AG04450 (cell line): ENCODE measurements at regions not wholly inside any gene's neighbourhood (a gene's known extent, or its start where the extent isn't known, plus 50 kb on each side); places are given as distances from the start of the nearest gene placed in this dataset.
"Not testable (repeated sequence)": the region's sequence is repeated elsewhere in the genome, so short reads cannot be mapped to it uniquely, and the experiment has no call there.

Experiments
- CTCF ChIA-PET: fragments of 300-600, 350-600 bp; formaldehyde crosslinking; extraction: SDS; loops from one replicate; lab custom pipeline; 2022; ENCODE audit warnings: antibody characterized with exemption, inconsistent platforms; lab: Charles Lee
- POLR2A ChIA-PET: fragments of 350-600 bp; formaldehyde crosslinking; extraction: SDS; loops from one replicate; lab custom pipeline; 2021; ENCODE audit warnings: antibody characterized with exemption, inconsistent platforms; lab: Yijun Ruan, JAX
- DNase-seq: peaks from one replicate; pipeline ENCODE4 v3.0.0-alpha.2; 2011; ENCODE audit warnings: low read depth, low spot score
- H3K27ac ChIP-seq: one replicate; pipeline ENCODE4 v1.5.1; 2012; ENCODE audit warnings: low read depth, low read length, control low read depth
- H3K27me3 ChIP-seq: one replicate; pipeline ENCODE4 v1.6.0; 2012; ENCODE audit warnings: low read length; ENCODE audit not compliant: control insufficient read depth, insufficient read depth
- H3K4me3 ChIP-seq: 2 replicates; pipeline ENCODE4 v1.5.1; 2011; ENCODE audit warnings: mild to moderate bottlenecking, low read depth, low read length, control low read depth
- H3K9me3 ChIP-seq: 2 replicates; pipeline ENCODE4 v1.5.1; 2012; ENCODE audit warnings: low read length; ENCODE audit not compliant: control insufficient read depth, insufficient read depth
- CTCF ChIP-seq: IDR thresholded peaks from 2 replicates; pipeline ENCODE4 v1.5.1; 2011; ENCODE audit warnings: low read depth, low read length, control low read depth, inconsistent platforms

- Histone ChIP-seq H3K27me3 (peaks cover 3% of the 10 kb centered on the region), H3K9me3 (no peaks in the 10 kb centered on the region), H3K4me3 (no peak overlapping the region), H3K27ac (no peak overlapping the region)
- CTCF ChIA-PET, result interaction anchor here (0.7 to 11.3 kb wide), 3 partner anchors 25 to 245 kb away, joined by 3 to 179 read pairs (median 4); no protein-coding TSS in a partner anchor
- DNase-seq, result no peak
- no peak for TF ChIP-seq CTCF
- POLR2A ChIA-PET, result no interaction called here
Measured at GRCh38 chr11:13145461-13145860, 132.1 kb upstream of the BMAL1 start.

- Histone ChIP-seq H3K4me3 (no peak overlapping the region), H3K9me3 (no peaks in the 10 kb centered on the region), H3K27me3 (peaks cover 4% of the 10 kb centered on the region), H3K27ac (no peak overlapping the region)
- no peak for DNase-seq
- CTCF ChIA-PET, result interaction anchor here (0.6 to 11.3 kb wide), 4 partner anchors 29 to 819 kb away, joined by 3 to 179 read pairs (median 5); no protein-coding TSS in a partner anchor
- no peak for TF ChIP-seq CTCF
- POLR2A ChIA-PET, result no interaction called here
Measured at GRCh38 chr11:13149991-13150390, 127.6 kb upstream of the BMAL1 start.

GRCh38 chr11:13150487-13150886 lies 127.1 kb upstream of the BMAL1 start:
- Histone ChIP-seq H3K27me3 (peaks cover 4% of the 10 kb centered on the region), H3K27ac (no peak overlapping the region), H3K9me3 (no peaks in the 10 kb centered on the region), H3K4me3 (no peak overlapping the region)
- CTCF ChIA-PET, result interaction anchor here (0.6 to 11.3 kb wide), 4 partner anchors 30 to 819 kb away, joined by 3 to 179 read pairs (median 5); no protein-coding TSS in a partner anchor
- POLR2A ChIA-PET, result interaction anchor here (0.6 kb wide), 1 partner anchor 89 kb away, joined by 3 read pairs; no protein-coding TSS in a partner anchor
- TF ChIP-seq CTCF, result no peak
- no peak for DNase-seq

- TF ChIP-seq CTCF, result no peak
- POLR2A ChIA-PET, result no interaction called here
Measured at GRCh38 chr11:13152264-13152663, 125.3 kb upstream of the BMAL1 start.

GRCh38 chr11:13152736-13153541 lies 124.7 kb upstream of the BMAL1 start:
- H3K9me3 ChIP-seq, result no peaks in the 10 kb centered on the region
- peaks cover 4% of the 10 kb centered on the region for H3K27me3 ChIP-seq
- peak; percentile 64 for TF ChIP-seq CTCF
- no peak overlapping the region for H3K27ac ChIP-seq
- DNase-seq, result no peak
- ChIA-PET POLR2A (no interaction called here), CTCF (interaction anchor here (0.5 to 11.3 kb wide), 16 partner anchors 9 to 658 kb away, joined by 3 to 179 read pairs (median 4); no protein-coding TSS in a partner anchor)
- no peak overlapping the region for H3K4me3 ChIP-seq

More at GRCh38 chr11:13152264-13152663, 125.3 kb upstream of the BMAL1 start:
- no peak for DNase-seq
- Histone ChIP-seq H3K27me3 (peaks cover 4% of the 10 kb centered on the region), H3K27ac (no peak overlapping the region), H3K9me3 (no peaks in the 10 kb centered on the region), H3K4me3 (no peak overlapping the region)
- CTCF ChIA-PET, result interaction anchor here (0.7 to 11.3 kb wide), 12 partner anchors 10 to 863 kb away, joined by 3 to 179 read pairs (median 4); no protein-coding TSS in a partner anchor

GRCh38 chr11:13154374-13154773 lies 123.2 kb upstream of the BMAL1 start:
- CTCF ChIA-PET, result interaction anchor here (0.5 to 11.3 kb wide), 3 partner anchors 15 to 191 kb away, joined by 3 to 179 read pairs (median 11); no protein-coding TSS in a partner anchor
- H3K4me3 ChIP-seq, H3K9me3 ChIP-seq, POLR2A ChIA-PET, H3K27ac ChIP-seq, DNase-seq, H3K27me3 ChIP-seq: not testable (repeated sequence)
